GM12891 (cell line): ENCODE measurements at regions not wholly inside any gene's neighbourhood (a gene's known extent, or its start where the extent isn't known, plus 50 kb on each side); places are given as distances from the start of the nearest gene placed in this dataset.
A peak's percentile ranks its signal among the peaks of the same experiment; 100 is the strongest.
"Not testable (repeated sequence)": the region's sequence is repeated elsewhere in the genome, so short reads cannot be mapped to it uniquely, and the experiment has no call there.

Source experiments
- DNase-seq: peaks from one replicate; pipeline ENCODE4 v3.0.0; 2011; ENCODE audit warnings: low spot score; ENCODE audit not compliant: insufficient read length
- FAIRE-seq: peaks from 2 replicates; lab custom pipeline; 2011; peaks lifted over from hg19 to GRCh38; lab: Jason Lieb, UNC
- PAX5 ChIP-seq: IDR thresholded peaks from 2 replicates; pipeline ENCODE4 v1.6.1; 2011; ENCODE audit warnings: low read length, moderate library complexity, mild to moderate bottlenecking; ENCODE audit not compliant: insufficient read depth, severe bottlenecking
- POLR2A ChIP-seq: IDR thresholded peaks from 2 replicates; pipeline ENCODE4 v1.6.1; 2011; ENCODE audit warnings: low read depth, low read length, control low read depth
- POLR2AphosphoS5 ChIP-seq: IDR thresholded peaks from 2 replicates; pipeline ENCODE4 v1.6.1; 2011; ENCODE audit warnings: low read depth, low read length, control low read depth
- POU2F2 ChIP-seq: IDR thresholded peaks from 2 replicates; pipeline ENCODE4 v1.6.1; 2011; ENCODE audit warnings: low read depth, mild to moderate bottlenecking, control low read depth, low read length, moderate library complexity
- SPI1 ChIP-seq: IDR thresholded peaks from 2 replicates; pipeline ENCODE4 v1.6.1; 2011; ENCODE audit warnings: low read depth, low read length, control low read depth
- TAF1 ChIP-seq: IDR thresholded peaks from 2 replicates; pipeline ENCODE4 v1.6.1; 2011; ENCODE audit warnings: low read depth, low read length, control low read depth

- not testable (repeated sequence) for FAIRE-seq, DNase-seq
These were observed 115.2 kb upstream of the PLEKHM1 start for GRCh38 chr17:45605751-45606150.

GRCh38 chr17:45619984-45620405 lies 129.5 kb upstream of the PLEKHM1 start:
- DNase-seq = peak; percentile 39
- FAIRE-seq = peak; percentile 99

DNA sequence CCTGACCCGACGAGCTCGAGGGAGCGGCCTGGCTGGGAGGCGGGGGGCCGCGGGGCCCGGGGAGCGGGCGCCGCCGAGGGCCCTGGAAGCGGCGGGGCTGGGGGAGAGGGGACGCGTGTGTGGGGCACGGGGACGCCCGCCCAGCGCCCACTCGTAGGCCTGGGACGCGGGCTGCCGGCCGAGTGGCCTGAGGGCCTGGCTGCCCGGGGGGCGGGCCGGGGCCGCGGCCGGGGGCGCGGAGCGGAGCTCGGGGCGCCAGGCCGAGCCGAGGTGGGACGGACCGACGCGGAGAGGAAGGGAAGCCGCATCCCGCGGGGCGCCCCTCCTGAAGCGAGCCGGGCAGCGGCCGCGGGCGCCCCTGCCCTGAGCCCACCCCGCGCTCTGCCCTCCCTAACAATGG lies 129.9 kb upstream of the PLEKHM1 start:
- not testable (repeated sequence) for DNase-seq
- peak; percentile 26 for FAIRE-seq

- FAIRE-seq = not testable (repeated sequence)
These were observed 130.6 kb upstream of the PLEKHM1 start for GRCh38 chr17:45621087-45621486.

DNA sequence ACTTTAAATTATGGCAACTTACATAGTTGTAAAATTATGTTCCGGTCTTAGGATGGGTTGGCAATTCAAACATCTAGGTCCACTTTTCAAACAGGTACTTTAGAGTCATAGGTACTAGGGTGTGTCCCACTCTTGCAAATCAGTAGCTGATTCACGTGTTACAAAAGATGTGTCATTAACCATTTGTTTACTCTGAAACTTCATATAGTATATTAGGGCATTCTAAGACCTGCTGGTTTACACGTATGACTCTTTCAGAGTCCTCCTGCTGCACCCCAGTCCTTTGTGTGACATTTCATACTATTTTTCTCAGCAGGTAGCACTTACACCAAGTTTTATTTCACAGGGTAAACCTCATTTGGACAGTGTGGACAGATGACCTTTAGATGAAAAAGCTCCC lies 131.8 kb upstream of the PLEKHM1 start:
- not testable (repeated sequence) for DNase-seq, FAIRE-seq

More at GRCh38 chr17:45621087-45621486, 130.6 kb upstream of the PLEKHM1 start:
- not testable (repeated sequence) for DNase-seq

GRCh38 chr17:45628019-45628418 lies 137.5 kb upstream of the PLEKHM1 start:
- TF ChIP-seq POU2F2 (no peak), TAF1 (no peak), POLR2A (no peak), POLR2AphosphoS5 (no peak), PAX5 (no peak), SPI1 (no peak)
- FAIRE-seq (no peak), DNase-seq (no peak)

GRCh38 chr17:45631941-45632340 lies 141.4 kb upstream of the PLEKHM1 start:
- no peak for TF ChIP-seq TAF1
- no peak for TF ChIP-seq SPI1
- no peak for TF ChIP-seq POLR2AphosphoS5
- no peak for TF ChIP-seq POLR2A
- TF ChIP-seq PAX5 = no peak
- no peak for TF ChIP-seq POU2F2
- DNase-seq (no peak), FAIRE-seq (no peak)

DNA sequence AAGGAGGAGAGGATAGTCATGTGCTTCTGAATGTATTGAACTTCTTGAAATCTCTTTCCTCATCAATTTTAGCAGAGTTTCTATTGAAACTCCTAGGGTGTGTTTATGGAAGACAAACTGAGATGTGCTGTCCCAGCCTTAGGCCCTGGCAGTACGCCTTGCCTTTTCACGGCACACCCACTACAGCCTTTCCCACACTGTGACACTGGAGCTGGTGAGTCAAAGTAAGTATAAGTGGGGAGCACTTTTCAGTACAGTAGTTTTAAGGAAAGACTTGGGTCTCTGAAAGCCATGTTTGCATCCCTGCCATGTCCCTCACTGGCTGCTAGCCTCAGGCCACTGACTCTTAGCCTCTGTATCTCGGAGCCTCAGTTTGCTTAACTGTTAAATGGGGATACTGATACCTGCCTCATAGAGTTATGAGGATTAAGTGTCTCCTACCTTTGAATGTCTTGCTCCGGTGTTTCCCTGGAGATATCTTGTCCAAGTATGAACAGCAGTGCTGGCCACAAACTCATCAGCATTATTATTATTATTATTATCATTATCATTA lies 144.7 kb upstream of the CRHR1 start:
- TF ChIP-seq POLR2A (no peak), POU2F2 (no peak), TAF1 (no peak), SPI1 (no peak), PAX5 (no peak), POLR2AphosphoS5 (no peak)
- DNase-seq = no peak
- FAIRE-seq = no peak

DNA sequence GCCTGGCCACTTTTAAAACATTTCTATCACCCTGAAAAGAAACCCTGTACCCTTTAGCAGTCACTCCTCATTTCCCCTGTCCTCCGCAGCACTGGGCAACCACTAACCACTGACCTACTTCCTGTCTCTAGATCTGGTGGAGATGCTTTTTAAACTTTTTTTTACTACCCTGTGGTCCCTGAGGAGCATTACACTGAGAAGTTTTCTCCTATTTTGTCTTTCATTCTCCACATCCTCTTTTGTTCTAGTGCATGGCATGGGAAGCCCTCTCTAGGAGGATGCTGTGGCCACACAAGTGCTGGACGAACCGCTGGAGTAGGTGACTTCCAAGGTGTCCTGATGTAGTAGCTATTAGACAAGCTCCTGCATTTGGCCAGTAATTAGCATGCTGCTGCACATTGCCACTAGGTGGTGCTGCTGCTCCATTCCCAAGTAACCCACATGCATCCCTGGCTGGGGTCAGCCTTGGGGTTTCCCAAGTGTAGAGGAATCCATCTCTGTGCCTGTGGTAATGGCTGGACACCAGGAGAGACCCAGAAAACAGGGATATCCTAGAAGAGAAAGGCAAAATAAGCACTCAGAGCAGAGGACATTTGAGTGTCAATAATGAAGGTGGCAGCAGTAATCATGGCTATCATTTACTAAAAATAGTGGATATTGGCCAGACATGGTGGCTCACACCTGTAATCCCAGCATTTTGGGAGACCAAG lies 143.8 kb upstream of the CRHR1 start:
- DNase-seq (peak; percentile 48), FAIRE-seq (peak; percentile 91)
- TF ChIP-seq POU2F2 = peak; percentile 82; the same call in 1 of the 2 replicates
- no peak for TF ChIP-seq PAX5

- DNase-seq = no peak
- TF ChIP-seq PAX5 (no peak), SPI1 (no peak), POLR2A (no peak), TAF1 (no peak), POU2F2 (no peak), POLR2AphosphoS5 (no peak)
- no peak for FAIRE-seq
These were observed 142.6 kb upstream of the CRHR1 start for GRCh38 chr17:45641541-45641940.

DNA sequence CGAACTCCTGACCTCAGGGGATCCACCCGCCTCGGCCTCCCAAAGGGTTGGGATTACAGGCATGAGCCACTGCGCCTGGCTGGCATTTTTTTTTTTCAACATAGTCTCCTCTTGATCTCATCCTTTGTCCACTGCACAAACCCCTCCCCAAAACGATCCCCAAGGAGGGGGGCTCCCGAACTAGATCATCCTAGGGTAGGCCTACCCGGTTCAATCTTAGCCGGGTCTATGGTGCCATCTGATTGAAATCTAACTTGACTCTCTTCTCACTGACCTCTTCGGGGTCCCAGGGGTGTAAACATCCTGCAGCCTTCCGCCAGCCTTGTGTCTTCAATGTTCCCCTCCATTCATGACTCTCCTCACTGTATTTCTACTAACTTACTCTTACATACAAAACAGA lies 140.5 kb upstream of the CRHR1 start:
- FAIRE-seq (no peak), DNase-seq (no peak)
- TF ChIP-seq SPI1 = no peak
- TF ChIP-seq POLR2A = no peak
- TF ChIP-seq POU2F2 = no peak
- TF ChIP-seq POLR2AphosphoS5 = no peak
- no peak for TF ChIP-seq PAX5
- no peak for TF ChIP-seq TAF1

- not testable (repeated sequence) for DNase-seq, FAIRE-seq
These were observed 139.5 kb upstream of the CRHR1 start for GRCh38 chr17:45644637-45645036.
